Endothelial cell of hepatic sinusoid (primary cell): ENCODE measurements at regions not wholly inside any gene's neighbourhood (a gene's known extent, or its start where the extent isn't known, plus 50 kb on each side); places are given as distances from the start of the nearest gene placed in this dataset.

Experiments
- in situ Hi-C: cut with HindIII; loops from 2 replicates; pipeline ENCODE4 v1.10.0; 2017; ENCODE audit warnings: low sequenced_read_pairs

GRCh38 chr20:20765696-20766365, 53.4 kb upstream of the RALGAPA2 start:
- in situ Hi-C loops: no loop called here

- in situ Hi-C loops: no loop called here
Measured at GRCh38 chr20:20763650-20764049, 51.2 kb upstream of the RALGAPA2 start.
